ENCODE measurements at regions not wholly inside any gene's neighbourhood (a gene's known extent, or its start where the extent isn't known, plus 50 kb on each side); places are given as distances from the start of the nearest gene placed in this dataset.

DNA sequence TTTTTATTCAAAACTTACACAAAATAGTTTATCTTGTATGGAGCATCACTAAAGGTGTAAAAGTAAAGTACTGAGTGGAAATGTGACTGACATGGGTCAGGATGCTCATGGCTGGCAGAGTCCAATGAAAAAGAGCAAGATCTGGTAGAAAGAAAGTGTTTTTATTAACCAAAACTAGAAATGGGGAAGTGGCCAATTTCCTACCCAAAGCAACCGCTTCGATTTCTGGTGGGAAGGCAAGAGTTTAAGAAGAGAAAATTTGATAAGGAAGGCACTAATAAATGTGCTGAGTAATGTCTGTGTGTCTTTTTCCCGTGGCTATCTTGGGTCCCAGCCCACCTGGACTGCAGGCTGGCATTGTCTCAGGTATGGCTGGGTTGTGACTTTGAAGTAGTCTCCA lies 277.7 kb downstream of the ANKRD7 start:
- TF ChIP-seq, protein P1, sequence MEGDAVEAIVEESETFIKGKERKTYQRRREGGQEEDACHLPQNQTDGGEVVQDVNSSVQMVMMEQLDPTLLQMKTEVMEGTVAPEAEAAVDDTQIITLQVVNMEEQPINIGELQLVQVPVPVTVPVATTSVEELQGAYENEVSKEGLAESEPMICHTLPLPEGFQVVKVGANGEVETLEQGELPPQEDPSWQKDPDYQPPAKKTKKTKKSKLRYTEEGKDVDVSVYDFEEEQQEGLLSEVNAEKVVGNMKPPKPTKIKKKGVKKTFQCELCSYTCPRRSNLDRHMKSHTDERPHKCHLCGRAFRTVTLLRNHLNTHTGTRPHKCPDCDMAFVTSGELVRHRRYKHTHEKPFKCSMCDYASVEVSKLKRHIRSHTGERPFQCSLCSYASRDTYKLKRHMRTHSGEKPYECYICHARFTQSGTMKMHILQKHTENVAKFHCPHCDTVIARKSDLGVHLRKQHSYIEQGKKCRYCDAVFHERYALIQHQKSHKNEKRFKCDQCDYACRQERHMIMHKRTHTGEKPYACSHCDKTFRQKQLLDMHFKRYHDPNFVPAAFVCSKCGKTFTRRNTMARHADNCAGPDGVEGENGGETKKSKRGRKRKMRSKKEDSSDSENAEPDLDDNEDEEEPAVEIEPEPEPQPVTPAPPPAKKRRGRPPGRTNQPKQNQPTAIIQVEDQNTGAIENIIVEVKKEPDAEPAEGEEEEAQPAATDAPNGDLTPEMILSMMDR (IDR thresholded peaks at IDR 0.05; ENCODE audit: low read depth, low read length, poor library complexity, severe bottlenecking) = no peak
- TF ChIP-seq EZH2phosphoT487 (IDR thresholded peaks at IDR 0.05; ENCODE audit: borderline replicate concordance, low read length) = no peak

All from DOHH2 (cell line).